Spleen (tissue), 7 donors: ENCODE measurements at regions not wholly inside any gene's neighbourhood (a gene's known extent, or its start where the extent isn't known, plus 50 kb on each side); places are given as distances from the start of the nearest gene placed in this dataset.

ENCODE experiments used
- CTCF ChIP-seq, 11 experiments: fragments of 200-600 bp in 7 of 11; fragments of 450-650 bp in 4 of 11; sonication (generic) in 4 of 11; IDR thresholded peaks in 8 of 11; conservative IDR thresholded peaks in 3 of 11; 1 replicate in 7 of 11; 2 replicates in 4 of 11; pipeline versions ENCODE4 v1.4.0 to v1.8.0; 2016 to 2021; ENCODE audit warnings: antibody characterized with exemption in 11 of 11, inconsistent platforms in 4 of 11, mild to moderate bottlenecking in 1 of 11
- POLR2A ChIP-seq, 3 donors: fragments of 450-650 bp; IDR thresholded peaks; one replicate each; pipeline ENCODE4 v1.5.1; 2017; ENCODE audit warnings: antibody characterized with exemption in 3 of 3, mild to moderate bottlenecking in 1 of 3
- donor health status: DM: no; HTN: no; CAD: no; lungs with moderate emphysema.
- donor health status: DM: no; HTN: no; CAD: no.
- donor health status: DM: no; HTN: no; CAD: no.

GRCh38 chr2:21761361-21761760 is 637.6 kb downstream of the TDRD15 start:
- TF ChIP-seq POLR2A (IDR thresholded peaks at IDR 0.05) (no peak), CTCF (IDR thresholded peaks at IDR 0.05 in 8 of 11, conservative IDR thresholded peaks at IDR 0.05 in 3 of 11) (no peak)
